GM19023 (cell line): ENCODE measurements at regions not wholly inside any gene's neighbourhood (a gene's known extent, or its start where the extent isn't known, plus 50 kb on each side); places are given as distances from the start of the nearest gene placed in this dataset.

Experiments
- ATAC-seq: cut with Tn5 transposase; IDR thresholded peaks from one replicate; pipeline ENCODE4 v1.9.1; 2021; ENCODE audit warnings: mild to moderate bottlenecking, moderate library complexity; ENCODE audit not compliant: unreplicated experiment

- ATAC-seq = no peak
These were observed 62.1 kb downstream of the VCX3A start for GRCh38 chrX:6472652-6473342.

DNA sequence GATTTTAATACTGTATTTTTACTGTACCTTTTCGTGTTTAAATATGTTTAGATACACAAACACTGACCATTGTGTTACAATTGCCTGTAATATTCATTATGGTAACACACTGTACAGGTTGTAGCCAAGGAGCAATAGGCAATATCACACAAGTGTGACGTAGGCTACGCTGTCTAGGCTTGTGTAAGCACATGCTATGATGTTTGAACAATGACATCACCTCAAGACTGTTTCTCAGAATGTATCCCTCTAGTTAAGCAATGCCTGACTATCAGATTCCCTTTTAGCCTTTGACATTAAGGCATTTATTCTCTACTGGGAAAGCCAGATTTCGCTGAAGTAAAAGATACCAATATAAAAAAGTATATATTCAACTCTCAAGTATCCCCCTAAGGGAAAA lies 66.2 kb downstream of the VCX3A start:
- ATAC-seq = no peak

DNA sequence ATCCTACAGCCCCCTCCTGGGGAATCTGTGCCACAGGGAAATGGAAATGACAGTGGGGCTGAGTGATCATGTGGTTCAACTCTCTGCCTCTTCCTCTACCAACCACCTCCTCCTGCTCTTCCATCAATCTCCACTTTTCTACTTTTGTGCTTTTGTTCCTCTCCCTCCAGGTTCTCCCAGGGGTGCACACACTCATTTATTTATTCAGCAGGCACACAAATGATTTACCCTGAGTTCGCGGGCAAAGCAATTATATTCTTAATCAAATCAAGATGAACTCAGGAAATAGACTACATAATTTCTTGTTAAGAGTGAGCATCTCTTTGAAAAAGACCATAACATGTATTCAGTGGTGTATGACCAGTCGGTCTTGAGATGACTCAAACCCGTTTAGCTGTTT lies 69.2 kb downstream of the VCX3A start:
- ATAC-seq = no peak

- no peak for ATAC-seq
These were observed 70.2 kb downstream of the VCX3A start for GRCh38 chrX:6464726-6465125.

DNA sequence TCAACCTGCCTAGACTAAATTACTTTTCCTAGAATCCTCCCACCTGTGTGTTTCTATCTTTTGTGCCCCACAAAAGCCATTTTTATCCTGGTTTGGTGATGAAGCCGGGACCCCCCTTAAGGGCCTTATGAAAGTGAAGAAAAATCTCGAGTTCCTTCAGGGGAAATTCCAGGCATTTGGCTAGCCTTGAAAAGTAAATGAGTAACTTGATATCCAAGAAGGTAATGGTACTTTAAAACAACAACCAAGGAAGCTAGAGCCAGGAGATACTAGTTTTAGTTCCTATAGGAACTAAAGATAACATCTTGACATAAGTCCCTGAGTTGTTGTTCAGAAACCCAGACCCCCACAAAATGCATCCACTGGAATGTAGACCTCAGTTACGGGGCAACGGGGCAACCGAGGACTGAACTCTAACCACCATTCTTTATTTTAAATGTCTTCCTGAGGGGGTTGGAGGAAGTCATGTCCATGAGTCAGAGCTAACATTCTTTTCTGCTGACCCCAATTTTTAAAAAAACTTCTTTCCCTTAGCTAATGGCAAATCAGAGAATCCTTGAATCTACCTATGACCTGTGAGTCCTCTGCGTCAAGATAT lies 73.9 kb downstream of the VCX3A start:
- ATAC-seq = no peak

DNA sequence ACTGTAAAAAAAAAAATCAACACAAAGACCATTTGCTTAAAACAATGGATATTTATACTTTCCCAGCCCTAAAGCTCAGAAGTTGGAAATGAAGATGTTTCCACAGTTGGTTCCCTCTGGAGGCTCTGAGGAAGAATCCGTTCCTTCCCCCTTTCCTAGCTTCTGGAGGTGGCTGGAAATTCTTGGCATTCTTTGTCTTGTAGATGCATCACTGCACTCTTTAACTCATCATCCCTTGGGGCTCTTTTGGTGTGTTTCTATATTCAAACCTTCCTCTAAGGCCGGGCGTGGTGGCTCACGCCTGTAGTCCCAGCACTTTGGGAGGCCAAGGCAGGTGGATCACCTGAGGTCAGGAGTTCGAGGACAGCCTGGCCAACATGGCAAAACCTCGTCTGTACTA lies 78.7 kb downstream of the VCX3A start:
- no peak for ATAC-seq

GRCh38 chrX:6449946-6450345 lies 85.0 kb downstream of the VCX3A start:
- no peak for ATAC-seq

DNA sequence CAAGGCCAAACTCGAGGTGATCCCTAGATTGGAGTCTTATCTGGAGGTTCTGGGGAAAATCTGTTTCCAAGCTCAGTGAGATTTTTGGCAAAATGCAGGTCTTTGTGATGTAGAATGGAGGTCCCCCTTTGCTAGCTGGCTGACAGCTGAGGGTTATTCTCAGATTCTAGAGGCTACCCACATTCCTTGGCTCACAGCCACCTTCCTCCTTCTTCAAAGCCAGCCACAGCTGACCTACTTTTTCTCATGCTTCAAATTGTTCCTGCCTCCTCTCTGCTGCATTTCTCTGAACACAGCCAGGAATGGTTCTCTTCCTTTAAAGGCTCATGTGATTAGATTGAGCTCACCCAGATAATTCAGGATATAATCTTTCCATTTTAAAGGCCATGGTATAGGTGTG lies 86.9 kb downstream of the VCX3A start:
- ATAC-seq = no peak

- ATAC-seq = no peak
These were observed 88.3 kb downstream of the VCX3A start for GRCh38 chrX:6446582-6446981.

- ATAC-seq = no peak
These were observed 94.3 kb downstream of the VCX3A start for GRCh38 chrX:6440648-6441047.

DNA sequence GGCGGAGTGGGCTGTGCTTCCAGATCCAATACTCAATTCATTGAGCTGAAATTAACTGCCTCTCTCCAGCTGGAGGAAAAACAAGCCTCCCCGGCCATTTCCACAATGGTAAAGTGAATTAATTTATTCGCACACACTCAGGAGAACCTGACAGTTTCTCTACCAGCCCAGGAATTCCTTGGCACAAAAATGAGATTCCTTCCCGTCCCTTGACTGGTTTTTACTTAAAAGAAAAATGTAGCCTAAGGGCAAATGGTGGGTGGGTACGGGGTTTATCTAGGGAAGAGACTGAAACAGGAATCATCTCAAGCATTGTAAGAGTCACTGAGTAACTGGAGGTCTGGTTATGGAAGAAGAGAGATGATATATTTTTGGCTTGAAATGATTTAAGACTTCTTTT lies 102.7 kb downstream of the VCX3A start:
- no peak for ATAC-seq

DNA sequence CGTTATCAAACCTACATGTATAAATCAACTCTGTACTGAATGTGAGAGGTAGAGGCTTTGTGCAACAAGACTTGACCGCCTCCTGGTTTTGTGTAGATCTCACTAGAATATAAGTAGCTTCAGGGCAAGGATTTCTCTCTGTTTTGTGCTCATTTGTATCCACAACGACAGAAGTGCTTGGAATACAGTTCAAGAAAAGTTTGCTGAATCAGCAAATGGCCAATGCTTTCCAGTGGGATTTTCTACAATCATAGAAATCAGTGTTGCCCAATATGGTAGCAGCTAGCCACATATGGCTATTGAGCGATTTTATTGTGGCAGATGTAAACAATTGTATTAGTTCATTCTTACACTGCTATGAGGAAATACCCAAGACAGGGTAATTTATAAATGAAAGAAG lies 127.4 kb downstream of the VCX3A start:
- no peak for ATAC-seq

DNA sequence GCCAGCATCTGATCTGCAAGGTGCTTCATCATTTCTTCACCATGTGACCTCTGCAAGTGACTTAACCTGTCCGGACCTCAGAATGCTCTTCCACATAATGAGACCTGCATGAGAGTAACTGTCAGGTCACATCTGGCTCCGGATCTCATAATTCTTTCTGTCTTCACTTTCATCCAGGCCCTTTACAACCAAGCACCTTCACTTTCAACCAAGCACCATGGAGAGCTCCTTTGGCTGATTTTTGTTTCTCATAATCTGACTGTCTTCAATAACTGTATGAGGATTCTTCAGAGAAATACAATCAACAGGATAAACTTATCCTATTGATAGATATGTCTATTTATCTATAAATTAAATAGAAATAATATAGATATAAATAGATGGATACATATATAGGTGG lies 148.1 kb downstream of the VCX3A start:
- ATAC-seq = no peak

GRCh38 chrX:6384921-6385320 lies 150.0 kb downstream of the VCX3A start:
- no peak for ATAC-seq

DNA sequence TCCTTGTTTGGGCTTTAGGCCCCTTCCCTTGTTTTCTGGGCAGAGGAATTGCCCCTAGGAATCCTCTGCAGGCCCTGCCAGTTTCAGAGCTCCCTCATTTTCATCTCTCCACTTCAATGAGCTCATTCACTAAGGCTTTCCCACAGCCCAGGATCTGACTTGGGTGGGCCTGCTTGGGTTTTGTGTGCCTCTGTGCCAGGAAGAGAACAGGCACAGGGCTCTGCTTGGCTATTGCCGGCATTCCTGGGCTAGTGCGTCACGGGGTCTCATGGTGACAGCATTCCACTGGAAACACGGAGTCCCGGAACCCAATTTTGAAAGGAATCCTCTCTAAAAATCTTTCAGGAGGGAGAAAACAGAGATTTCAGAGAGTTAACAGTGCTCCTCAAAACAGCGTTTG lies 150.5 kb downstream of the VCX3A start:
- ATAC-seq = no peak

GRCh38 chrX:6383917-6384316 lies 151.0 kb downstream of the VCX3A start:
- ATAC-seq = no peak

DNA sequence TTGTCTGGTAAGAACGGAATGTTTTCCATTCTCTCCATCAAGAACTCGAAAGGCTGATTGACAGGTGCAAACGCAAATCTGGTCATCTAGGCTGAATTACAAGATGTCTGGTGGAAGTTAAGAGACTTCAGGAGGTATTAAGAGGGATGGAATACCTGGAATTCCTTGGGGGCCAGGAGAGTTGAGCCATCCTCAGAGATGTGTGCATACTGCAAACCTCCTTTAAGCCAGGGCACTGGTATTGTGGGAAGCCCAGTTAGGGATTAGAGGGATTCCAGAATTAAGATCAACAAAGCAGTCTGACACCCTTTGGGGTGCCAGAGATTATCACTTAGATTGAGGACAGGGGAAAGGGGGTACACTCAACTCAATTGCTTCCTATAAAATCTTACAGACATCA lies 151.4 kb downstream of the VCX3A start:
- no peak for ATAC-seq

DNA sequence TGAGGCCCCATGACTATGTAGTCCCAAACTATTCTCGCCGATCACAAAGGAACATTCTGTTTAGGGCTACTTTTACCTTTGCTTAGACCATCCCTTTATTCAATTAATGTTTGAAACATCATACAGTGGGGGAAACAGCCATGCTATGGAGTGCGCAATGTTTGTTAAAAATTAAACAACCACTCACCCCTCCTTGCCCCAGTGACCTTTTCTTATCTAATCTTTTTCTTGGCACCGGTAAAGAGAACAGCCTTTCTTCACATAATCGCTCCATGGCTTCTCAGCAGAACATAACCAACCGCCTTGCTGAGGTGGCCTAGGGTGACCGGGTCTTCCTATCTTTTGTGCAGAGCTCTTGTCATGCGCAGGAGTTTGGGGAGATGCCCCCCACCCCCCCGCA lies 152.6 kb downstream of the VCX3A start:
- no peak for ATAC-seq

- ATAC-seq = no peak
These were observed 148.6 kb upstream of the NLGN4X start for GRCh38 chrX:6377103-6377764.

- ATAC-seq = no peak
These were observed 145.9 kb upstream of the NLGN4X start for GRCh38 chrX:6374556-6374955.

DNA sequence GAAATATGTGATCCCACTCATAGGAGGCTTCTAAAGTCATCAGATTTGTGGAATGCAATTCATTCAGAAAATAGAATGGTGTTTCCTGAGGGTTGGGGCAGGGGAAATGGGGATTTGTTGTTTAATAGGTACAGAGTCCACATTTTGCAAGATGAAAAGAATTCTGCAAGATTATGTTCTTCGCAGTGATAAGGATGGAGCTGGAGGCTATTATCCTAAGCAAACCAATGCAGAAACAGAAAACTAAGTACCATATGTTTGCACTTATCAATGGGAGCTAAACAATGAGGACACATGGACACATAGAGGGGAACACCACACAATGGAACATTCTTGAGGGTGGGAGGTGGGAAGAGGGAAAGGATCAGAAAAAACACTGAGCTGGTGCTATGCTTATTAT lies 144.3 kb upstream of the NLGN4X start:
- ATAC-seq = no peak

- ATAC-seq = no peak
These were observed 142.7 kb upstream of the NLGN4X start for GRCh38 chrX:6371353-6371752.

- ATAC-seq = no peak
These were observed 134.5 kb upstream of the NLGN4X start for GRCh38 chrX:6363188-6363587.
